DND-41 (cell line): ENCODE measurements at regions not wholly inside any gene's neighbourhood (a gene's known extent, or its start where the extent isn't known, plus 50 kb on each side); places are given as distances from the start of the nearest gene placed in this dataset.

Experiments used
- ATAC-seq: fragments of 200-7000 bp; cut with Tn5 transposase; 3 replicates; pipeline ENCODE4 v1.9.1; 2021; ENCODE audit warnings: low read depth; ENCODE audit not compliant: insufficient read depth
- DNase-seq: peaks from one replicate; pipeline ENCODE4 v3.0.0-alpha.2; 2020
- H2AFZ ChIP-seq: 2 replicates; pipeline ENCODE4 v1.6.0; 2012; ENCODE audit warnings: low read depth, low read length
- H3K27ac ChIP-seq: 2 replicates; pipeline ENCODE4 v1.5.1; 2012; ENCODE audit warnings: low read length, inconsistent platforms
- H3K27me3 ChIP-seq: fragments of 200-600 bp; sonication (generic); 2 replicates; pipeline ENCODE4 v1.6.0; 2012; ENCODE audit warnings: low read length, mild to moderate bottlenecking, inconsistent platforms; ENCODE audit not compliant: insufficient read depth, poor library complexity
- H3K36me3 ChIP-seq: 2 replicates; pipeline ENCODE4 v1.5.1; 2012; ENCODE audit warnings: low read length, inconsistent platforms; ENCODE audit not compliant: insufficient read depth
- H3K4me1 ChIP-seq: 2 replicates; pipeline ENCODE4 v1.5.1; 2012; ENCODE audit warnings: mild to moderate bottlenecking, low read length; ENCODE audit not compliant: insufficient read depth
- H3K4me2 ChIP-seq: 2 replicates; pipeline ENCODE4 v1.6.0; 2012; ENCODE audit warnings: mild to moderate bottlenecking, moderate library complexity, low read length, inconsistent platforms; ENCODE audit not compliant: insufficient read depth
- H3K4me3 ChIP-seq, 2 experiments: fragments of 200-600 bp in 1 of 2; shearing (Covaris generic) in 1 of 2; 2 replicates each; pipeline ENCODE4 v1.5.1; 2012 to 2016; ENCODE audit warnings: inconsistent platforms in 2 of 2, low read length in 2 of 2, mild to moderate bottlenecking in 2 of 2, low read depth in 1 of 2, moderate library complexity in 1 of 2
- H3K79me2 ChIP-seq: 2 replicates; pipeline ENCODE4 v1.6.0; 2012; ENCODE audit warnings: low read length, inconsistent platforms; ENCODE audit not compliant: insufficient read depth
- H3K9ac ChIP-seq: 2 replicates; pipeline ENCODE4 v1.6.0; 2012; ENCODE audit warnings: low read depth, mild to moderate bottlenecking, inconsistent platforms, low read length, moderate library complexity
- H3K9me3 ChIP-seq: 2 replicates; pipeline ENCODE4 v1.5.1; 2012; ENCODE audit warnings: low read length, moderate library complexity, mild to moderate bottlenecking, inconsistent platforms; ENCODE audit not compliant: insufficient read depth, severe bottlenecking
- H4K20me1 ChIP-seq: 2 replicates; pipeline ENCODE4 v1.6.0; 2012; ENCODE audit warnings: low read length; ENCODE audit not compliant: insufficient read depth
- CTCF ChIP-seq: IDR thresholded peaks from 2 replicates; pipeline ENCODE4 v1.5.1; 2012; ENCODE audit warnings: borderline replicate concordance, low read length, moderate library complexity, mild to moderate bottlenecking; ENCODE audit not compliant: poor library complexity, severe bottlenecking; ENCODE audit errors: extremely low read depth
- EZH2 ChIP-seq: IDR thresholded peaks from 3 replicates; pipeline ENCODE4 v1.6.1; 2012; ENCODE audit warnings: borderline replicate concordance, low read depth, mild to moderate bottlenecking, moderate library complexity, low read length, inconsistent platforms; ENCODE audit not compliant: severe bottlenecking

GRCh38 chr5:35488055-35488454 is 129.6 kb upstream of the SPEF2 start:
- H3K9me3 ChIP-seq = no peaks in the 10 kb centered on the region
- H3K4me2 ChIP-seq = no peak overlapping the region
- H3K36me3 ChIP-seq = no peaks in the 10 kb centered on the region
- H3K4me1 ChIP-seq = no peaks in the 10 kb centered on the region
- no peak overlapping the region for H3K9ac ChIP-seq
- H3K4me3 ChIP-seq = no peak overlapping the region
- no peak overlapping the region for H2AFZ ChIP-seq
- no peak for TF ChIP-seq CTCF
- H3K79me2 ChIP-seq = no peaks in the 10 kb centered on the region
- no peaks in the 10 kb centered on the region for H4K20me1 ChIP-seq
- ATAC-seq = no peak
- DNase-seq = no peak
- no peaks in the 10 kb centered on the region for H3K27me3 ChIP-seq
- H3K27ac ChIP-seq = no peak overlapping the region

GRCh38 chr5:35487233-35488025 is 130.2 kb upstream of the SPEF2 start:
- Histone ChIP-seq H3K9me3 (no peaks in the 10 kb centered on the region), H3K4me2 (no peak overlapping the region), H3K36me3 (no peaks in the 10 kb centered on the region), H3K4me3 (no peak overlapping the region), H3K27me3 (no peaks in the 10 kb centered on the region), H3K79me2 (no peaks in the 10 kb centered on the region), H3K27ac (no peak overlapping the region), H3K9ac (no peak overlapping the region), H2AFZ (no peak overlapping the region), H3K4me1 (no peaks in the 10 kb centered on the region), H4K20me1 (no peaks in the 10 kb centered on the region)
- TF ChIP-seq EZH2 (no peak), CTCF (no peak)
- ATAC-seq (no peak), DNase-seq (no peak)

- TF ChIP-seq EZH2 (no peak), CTCF (no peak)
Observed at GRCh38 chr5:35485487-35485886, 132.2 kb upstream of the SPEF2 start.

More at GRCh38 chr5:35485487-35485886, 132.2 kb upstream of the SPEF2 start:
- no peak overlapping the region for H3K4me2 ChIP-seq
- H3K79me2 ChIP-seq = no peaks in the 10 kb centered on the region
- DNase-seq = no peak
- no peak overlapping the region for H3K4me3 ChIP-seq
- no peaks in the 10 kb centered on the region for H3K4me1 ChIP-seq
- no peaks in the 10 kb centered on the region for H4K20me1 ChIP-seq
- no peak overlapping the region for H3K27ac ChIP-seq
- H3K9ac ChIP-seq = no peak overlapping the region
- no peaks in the 10 kb centered on the region for H3K9me3 ChIP-seq
- H3K36me3 ChIP-seq = no peaks in the 10 kb centered on the region
- no peaks in the 10 kb centered on the region for H3K27me3 ChIP-seq
- no peak overlapping the region for H2AFZ ChIP-seq
- ATAC-seq = no peak
